ENCODE measurements at regions not wholly inside any gene's neighbourhood (a gene's known extent, or its start where the extent isn't known, plus 50 kb on each side); places are given as distances from the start of the nearest gene placed in this dataset.

DNA sequence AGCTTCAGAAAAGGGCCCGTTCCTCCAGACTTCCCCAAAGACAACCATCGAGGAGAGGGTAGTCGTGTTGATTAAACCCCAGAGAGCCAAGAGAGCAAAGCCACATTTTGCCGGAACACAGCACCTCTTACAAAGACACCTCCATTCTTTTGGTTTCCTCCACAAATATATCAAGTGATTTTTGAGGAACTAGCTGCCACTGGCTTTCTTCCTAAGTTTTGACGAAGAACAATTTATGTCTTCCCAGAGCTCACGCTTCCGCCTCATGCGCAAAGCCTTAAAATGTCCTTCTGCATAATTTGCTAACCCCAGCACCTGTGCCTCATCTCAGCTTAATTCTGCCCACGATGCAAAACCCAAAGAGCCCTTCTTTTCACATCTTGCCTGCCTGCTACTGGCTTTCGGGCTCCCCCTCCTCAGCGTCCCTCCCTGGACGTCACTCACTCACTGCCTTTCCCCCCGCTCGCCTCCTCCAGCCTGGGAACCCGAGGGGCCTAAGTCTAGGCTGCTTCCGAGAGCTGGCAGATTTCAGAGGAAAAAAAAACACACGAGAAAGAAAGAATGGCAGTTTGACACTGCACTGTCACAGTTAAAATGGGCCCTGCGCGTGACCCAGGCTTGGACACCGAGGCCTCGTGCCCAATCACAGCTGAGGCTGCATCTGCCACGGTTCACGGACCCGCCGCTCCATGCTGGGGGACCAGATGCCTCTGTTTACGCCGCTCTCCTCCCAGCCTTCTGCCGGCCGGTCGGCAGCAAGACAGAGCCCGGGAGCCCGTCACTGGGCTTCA, 77.6 kb upstream of the IFNAR2 start:
- Histone ChIP-seq H3K4me1 (no peaks in the 10 kb centered on the region), H3K27me3 (peaks cover 0 to 42% (median 0%) of the 10 kb centered on the region in 3 donors), H3K36me3 (no peaks in the 10 kb centered on the region), H3K9me3 (no peaks in the 10 kb centered on the region), H3K27ac (no peak overlapping the region), H3K4me3 (no peak overlapping the region)
- no peak for DNase-seq
- WGBS, 2 donors: 37 to 76% methylated on average over 32 of the region's 32 CpGs
- intact Hi-C loops (cut with DNase I): no loop called here
- no peak for TF ChIP-seq POLR2A (IDR thresholded peaks at IDR 0.05)
- TF ChIP-seq, protein P1, sequence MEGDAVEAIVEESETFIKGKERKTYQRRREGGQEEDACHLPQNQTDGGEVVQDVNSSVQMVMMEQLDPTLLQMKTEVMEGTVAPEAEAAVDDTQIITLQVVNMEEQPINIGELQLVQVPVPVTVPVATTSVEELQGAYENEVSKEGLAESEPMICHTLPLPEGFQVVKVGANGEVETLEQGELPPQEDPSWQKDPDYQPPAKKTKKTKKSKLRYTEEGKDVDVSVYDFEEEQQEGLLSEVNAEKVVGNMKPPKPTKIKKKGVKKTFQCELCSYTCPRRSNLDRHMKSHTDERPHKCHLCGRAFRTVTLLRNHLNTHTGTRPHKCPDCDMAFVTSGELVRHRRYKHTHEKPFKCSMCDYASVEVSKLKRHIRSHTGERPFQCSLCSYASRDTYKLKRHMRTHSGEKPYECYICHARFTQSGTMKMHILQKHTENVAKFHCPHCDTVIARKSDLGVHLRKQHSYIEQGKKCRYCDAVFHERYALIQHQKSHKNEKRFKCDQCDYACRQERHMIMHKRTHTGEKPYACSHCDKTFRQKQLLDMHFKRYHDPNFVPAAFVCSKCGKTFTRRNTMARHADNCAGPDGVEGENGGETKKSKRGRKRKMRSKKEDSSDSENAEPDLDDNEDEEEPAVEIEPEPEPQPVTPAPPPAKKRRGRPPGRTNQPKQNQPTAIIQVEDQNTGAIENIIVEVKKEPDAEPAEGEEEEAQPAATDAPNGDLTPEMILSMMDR (IDR thresholded peaks at IDR 0.05): no peak
- no peak for TF ChIP-seq POLR2AphosphoS5 (IDR thresholded peaks at IDR 0.05)
- TF ChIP-seq EP300 (IDR thresholded peaks at IDR 0.05): no peak

DNA sequence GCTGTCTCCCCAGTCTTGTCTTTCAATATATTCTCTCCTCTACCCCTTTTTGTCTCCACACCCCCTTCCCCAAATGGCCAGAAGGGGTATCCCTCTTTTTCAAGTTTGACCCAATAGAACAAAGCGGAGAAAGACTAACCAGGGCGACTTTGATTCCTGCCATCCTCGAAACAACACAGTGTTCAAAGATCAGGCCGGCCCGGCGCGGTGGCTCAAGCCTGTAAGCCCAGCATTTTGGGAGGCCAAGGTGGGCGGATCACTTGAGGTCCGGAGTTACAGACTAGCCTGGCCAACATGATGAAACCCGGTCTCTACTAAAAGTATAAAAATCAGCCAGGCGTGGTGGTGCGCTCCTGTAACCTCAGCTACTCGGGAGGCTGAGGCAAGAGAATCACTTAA, 77.0 kb upstream of the IFNAR2 start:
- Histone ChIP-seq H3K4me1 (no peaks in the 10 kb centered on the region), H3K4me3 (no peak overlapping the region), H3K9me3 (no peaks in the 10 kb centered on the region), H3K27ac (no peak overlapping the region), H3K36me3 (no peaks in the 10 kb centered on the region), H3K27me3 (peaks cover 0 to 43% (median 0%) of the 10 kb centered on the region in 3 donors)
- WGBS, 2 donors: 95 to 96% methylated on average over 13 of the region's 13 CpGs
- no peak for DNase-seq
- intact Hi-C loops (cut with DNase I): no loop called here
- TF ChIP-seq POLR2A (IDR thresholded peaks at IDR 0.05) (no peak), EP300 (IDR thresholded peaks at IDR 0.05) (no peak), POLR2AphosphoS5 (IDR thresholded peaks at IDR 0.05) (no peak)
- TF ChIP-seq, protein P1 (IDR thresholded peaks at IDR 0.05): no peak

DNA sequence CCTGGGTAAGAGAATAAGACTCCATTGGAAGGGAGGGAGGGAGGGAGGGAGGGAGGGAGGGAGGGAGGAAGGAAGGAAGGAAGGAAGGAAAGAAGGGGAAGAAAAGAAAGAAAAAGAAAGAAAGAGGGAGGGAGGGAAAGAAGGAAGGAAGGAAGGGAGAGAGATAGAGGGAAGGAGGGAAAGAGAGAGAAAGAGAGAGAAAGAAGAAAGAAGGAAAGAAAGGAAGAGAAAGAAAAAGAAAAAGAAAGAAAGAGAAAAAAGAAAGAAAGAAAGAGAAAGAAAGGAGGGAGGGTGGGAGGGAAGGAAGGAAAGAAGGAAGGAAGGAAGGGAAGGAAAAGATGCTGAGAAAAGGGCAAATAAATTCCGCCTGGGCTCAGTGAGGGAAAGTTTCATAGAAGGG, 74.7 kb upstream of the IFNAR2 start:
- WGBS, 2 donors: 62 to 70% methylated on average over 1 of the region's 1 CpG
- no peak for DNase-seq
- Histone ChIP-seq H3K36me3 (no peaks in the 10 kb centered on the region), H3K9me3 (peaks cover 0 to 5% (median 2%) of the 10 kb centered on the region in 4 donors), H3K27ac (no peak overlapping the region), H3K4me3 (no peak overlapping the region), H3K4me1 (no peaks in the 10 kb centered on the region), H3K27me3 (peaks cover 0 to 43% (median 0%) of the 10 kb centered on the region in 3 donors)
- TF ChIP-seq EP300 (IDR thresholded peaks at IDR 0.05) (no peak), POLR2AphosphoS5 (IDR thresholded peaks at IDR 0.05) (no peak), POLR2A (IDR thresholded peaks at IDR 0.05) (no peak)
- TF ChIP-seq, protein P1 (IDR thresholded peaks at IDR 0.05): no peak
- intact Hi-C loops (cut with DNase I): no loop called here

DNA sequence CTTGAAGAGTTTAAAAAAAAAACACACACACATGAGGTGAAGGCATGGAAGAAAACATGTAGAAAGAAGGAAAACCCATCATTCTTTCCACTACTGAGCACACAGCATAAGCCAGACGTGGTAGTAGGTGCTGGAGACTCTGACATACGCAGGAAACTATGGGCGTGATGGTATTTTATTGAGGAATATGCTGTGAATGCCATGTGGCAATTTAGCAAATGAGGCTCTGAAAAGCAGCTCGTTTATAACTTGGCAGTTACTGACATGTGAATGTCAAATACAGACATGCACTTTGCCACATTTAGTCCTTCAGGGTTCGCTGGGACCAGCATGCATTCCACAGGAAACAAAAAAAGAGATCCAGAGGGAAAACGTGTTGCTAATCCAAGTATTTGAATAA, 74.3 kb upstream of the IFNAR2 start:
- TF ChIP-seq POLR2A (IDR thresholded peaks at IDR 0.05): no peak
- no peak for TF ChIP-seq POLR2AphosphoS5 (IDR thresholded peaks at IDR 0.05)
- TF ChIP-seq, protein P1 (IDR thresholded peaks at IDR 0.05): no peak
- no peak for TF ChIP-seq EP300 (IDR thresholded peaks at IDR 0.05)
- no peak overlapping the region for H3K27ac ChIP-seq
- peaks cover 0 to 5% (median 2%) of the 10 kb centered on the region in 4 donors for H3K9me3 ChIP-seq
- H3K36me3 ChIP-seq: no peaks in the 10 kb centered on the region
- DNase-seq: no peak
- intact Hi-C loops (cut with DNase I): no loop called here
- H3K4me3 ChIP-seq: no peak overlapping the region
- no peaks in the 10 kb centered on the region for H3K4me1 ChIP-seq
- peaks cover 0 to 39% (median 0%) of the 10 kb centered on the region in 3 donors for H3K27me3 ChIP-seq
- 9 to 50% methylated on average over 6 of the region's 6 CpGs for WGBS, 2 donors
